Activated T-cell treated with anti-CD3 and anti-CD28 coated beads, Interleukin-2, amount 50 U/mL, for 4 hours (primary cell): ENCODE measurements at regions not wholly inside any gene's neighbourhood (a gene's known extent, or its start where the extent isn't known, plus 50 kb on each side); places are given as distances from the start of the nearest gene placed in this dataset.

Experiments
- ATAC-seq, 2 donors: fragments of 200-7000 bp; cut with Tn5 transposase; one replicate each; pipeline ENCODE4 v1.10.0; 2021
- DNase-seq: peaks from one replicate; pipeline ENCODE4 v3.0.0-alpha.2; 2020
- H3K27me3 Mint-ChIP-seq: one replicate; pipeline ENCODE4 v1.8.0; 2021; ENCODE audit warnings: low read depth, mixed read lengths
- H3K36me3 Mint-ChIP-seq: one replicate; pipeline ENCODE4 v1.8.0; 2022; ENCODE audit warnings: mixed read lengths; ENCODE audit not compliant: insufficient read depth
- H3K4me1 Mint-ChIP-seq: one replicate; pipeline ENCODE4 v1.8.0; 2021; ENCODE audit warnings: low read depth, mixed read lengths
- H3K4me3 Mint-ChIP-seq: one replicate; pipeline ENCODE4 v1.8.0; 2021; ENCODE audit warnings: mild to moderate bottlenecking, moderate library complexity, mixed read lengths
- H3K9me3 Mint-ChIP-seq: one replicate; pipeline ENCODE4 v1.8.0; 2021; ENCODE audit warnings: mixed read lengths

GRCh38 chr13:103200118-103200885 is 134.1 kb upstream of the SLC10A2 start:
- ATAC-seq = no peak
- Mint-ChIP-seq H3K4me3 (no peak overlapping the region), H3K36me3 (no peaks in the 10 kb centered on the region), H3K4me1 (no peaks in the 10 kb centered on the region), H3K9me3 (peaks cover 8% of the 10 kb centered on the region), H3K27me3 (no peaks in the 10 kb centered on the region)
- no peak for DNase-seq

DNA sequence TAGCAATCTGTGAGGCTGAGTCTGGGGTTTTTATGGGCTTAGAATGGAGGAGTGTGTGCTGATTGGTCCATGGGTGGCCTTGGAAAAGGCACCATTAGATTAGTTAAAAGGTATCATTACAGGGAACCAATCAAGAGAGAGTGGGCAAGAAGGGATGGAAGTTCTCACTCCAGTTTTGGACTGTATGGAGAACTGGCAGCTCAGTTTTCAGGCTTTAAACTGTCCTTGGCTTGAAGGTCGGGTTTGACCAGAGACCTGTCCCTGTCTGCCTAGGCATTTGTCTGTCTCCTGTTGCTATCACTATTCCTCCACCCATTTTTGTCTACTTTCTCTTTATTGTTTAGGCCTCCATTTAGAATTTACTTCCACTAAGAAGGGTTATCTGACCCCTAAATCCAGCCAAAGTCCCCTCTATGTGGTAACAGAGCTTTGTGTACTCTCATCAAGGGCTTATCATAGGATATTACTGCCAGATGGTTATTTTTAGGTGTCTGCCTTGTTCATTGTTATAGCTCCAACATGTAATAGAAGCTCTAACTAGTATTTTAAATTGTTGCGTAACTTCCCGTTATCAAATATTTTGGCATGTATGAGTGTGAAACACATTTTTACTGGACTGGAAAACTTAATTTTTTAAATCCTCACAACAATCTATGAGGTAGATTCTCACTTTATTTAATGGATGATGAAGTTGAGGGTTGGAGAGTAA is 133.3 kb upstream of the SLC10A2 start:
- ATAC-seq = no peak
- H3K4me1 Mint-ChIP-seq = no peaks in the 10 kb centered on the region

DNA sequence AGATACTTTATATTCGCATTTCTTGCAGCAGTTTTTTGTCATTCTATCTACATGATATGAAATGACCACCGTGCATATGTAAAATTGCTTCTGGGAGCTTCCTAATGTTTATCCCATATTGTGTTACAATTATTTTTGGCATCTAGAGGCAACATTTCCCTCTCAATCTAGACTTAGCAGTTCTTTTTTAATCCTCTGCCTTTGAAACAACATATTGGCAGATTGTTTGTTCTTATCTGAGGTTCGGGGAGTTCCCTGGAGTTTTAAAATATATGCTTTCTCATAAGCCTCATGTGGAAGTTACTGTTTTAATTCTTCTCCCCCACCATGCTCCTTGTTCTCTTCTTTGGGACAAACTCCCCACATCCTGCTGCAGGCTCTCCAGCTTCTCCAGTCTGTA is 130.1 kb upstream of the SLC10A2 start:
- H3K4me3 Mint-ChIP-seq = no peak overlapping the region
- no peak for ATAC-seq
- DNase-seq = no peak
- peaks cover 8% of the 10 kb centered on the region for H3K9me3 Mint-ChIP-seq
- no peaks in the 10 kb centered on the region for H3K4me1 Mint-ChIP-seq
- no peaks in the 10 kb centered on the region for H3K36me3 Mint-ChIP-seq
- peaks cover 2% of the 10 kb centered on the region for H3K27me3 Mint-ChIP-seq

More for the DNA sequence above, 133.3 kb upstream of the SLC10A2 start:
- H3K36me3 Mint-ChIP-seq = no peaks in the 10 kb centered on the region
- no peak for DNase-seq
- peaks cover 8% of the 10 kb centered on the region for H3K9me3 Mint-ChIP-seq
- H3K27me3 Mint-ChIP-seq = no peaks in the 10 kb centered on the region
- H3K4me3 Mint-ChIP-seq = no peak overlapping the region

DNA sequence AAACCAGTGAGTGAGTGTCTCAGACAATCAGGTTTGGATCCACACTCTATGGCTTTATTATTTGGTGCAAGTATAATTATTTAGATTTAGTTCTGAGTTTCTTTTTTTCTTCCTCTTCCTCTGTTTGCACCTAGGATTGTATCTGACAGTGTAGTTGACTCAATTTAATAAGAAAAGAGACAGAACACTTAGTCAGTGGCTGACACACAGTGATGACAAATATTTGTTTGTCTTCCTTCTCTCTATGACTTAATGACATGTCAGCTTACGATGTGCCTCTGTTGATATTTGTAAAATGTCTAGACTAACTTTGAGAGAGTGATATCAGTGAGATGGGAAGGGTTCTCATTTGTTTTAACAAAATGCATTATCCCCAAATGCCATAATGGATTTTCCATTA is 129.5 kb upstream of the SLC10A2 start:
- no peak overlapping the region for H3K4me3 Mint-ChIP-seq
- peaks cover 2% of the 10 kb centered on the region for H3K27me3 Mint-ChIP-seq
- H3K36me3 Mint-ChIP-seq = no peaks in the 10 kb centered on the region
- peaks cover 8% of the 10 kb centered on the region for H3K9me3 Mint-ChIP-seq
- no peaks in the 10 kb centered on the region for H3K4me1 Mint-ChIP-seq
- no peak for ATAC-seq
- DNase-seq = no peak

DNA sequence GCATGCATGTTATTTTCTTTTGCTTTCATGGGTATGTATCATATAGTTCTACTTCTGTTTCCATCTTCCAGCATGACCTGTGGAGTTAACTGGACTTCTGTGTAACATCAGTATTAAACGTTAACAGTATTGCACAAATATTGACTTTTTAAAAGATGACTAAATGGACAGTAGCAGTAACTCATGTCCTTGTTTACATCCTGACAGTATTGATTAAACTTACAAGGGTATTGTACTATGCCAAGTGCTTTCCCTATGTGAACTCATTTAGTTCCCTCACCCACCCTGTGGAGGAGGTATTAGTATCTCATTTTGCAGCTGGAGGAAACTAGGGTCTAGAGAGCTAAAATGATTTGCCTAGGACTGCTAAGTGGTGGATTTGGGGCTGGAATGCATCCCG is 128.7 kb upstream of the SLC10A2 start:
- Mint-ChIP-seq H3K36me3 (no peaks in the 10 kb centered on the region), H3K4me1 (no peaks in the 10 kb centered on the region), H3K4me3 (no peak overlapping the region), H3K9me3 (peaks cover 8% of the 10 kb centered on the region), H3K27me3 (peaks cover 2% of the 10 kb centered on the region)
- DNase-seq (no peak), ATAC-seq (no peak)

DNA sequence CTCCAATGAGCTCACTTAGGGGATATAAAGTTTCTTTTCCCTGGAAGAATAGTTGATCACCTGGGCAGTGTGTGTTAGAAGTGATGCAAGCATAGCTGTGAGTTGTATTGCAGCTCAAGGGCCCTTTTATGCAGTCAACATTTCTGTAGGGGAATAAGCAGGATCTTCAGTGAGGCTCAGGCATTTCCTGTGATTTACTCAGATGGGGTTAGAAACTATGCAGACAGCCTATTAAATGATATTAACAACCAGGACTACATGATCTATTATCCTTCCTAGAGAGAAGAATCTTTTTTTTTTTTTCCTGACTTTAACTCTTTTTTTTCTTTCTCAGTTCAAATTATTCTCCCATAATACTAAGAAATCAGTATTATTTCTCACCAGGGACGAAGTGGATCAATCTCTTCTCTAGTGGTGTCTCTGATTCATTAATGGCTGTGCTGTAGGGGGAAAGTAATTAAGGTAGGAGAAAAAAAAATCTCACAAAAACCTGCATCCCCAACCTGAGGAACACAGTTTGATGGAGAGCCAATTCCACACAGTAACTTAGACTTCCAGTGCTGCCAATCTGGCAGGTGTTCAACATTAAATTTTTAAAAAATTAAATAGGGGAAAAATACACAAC is 126.4 kb upstream of the SLC10A2 start:
- Mint-ChIP-seq H3K4me1 (no peaks in the 10 kb centered on the region), H3K9me3 (no peaks in the 10 kb centered on the region), H3K27me3 (peaks cover 2% of the 10 kb centered on the region), H3K36me3 (no peaks in the 10 kb centered on the region), H3K4me3 (no peak overlapping the region)
- DNase-seq = no peak
- ATAC-seq = no peak

DNA sequence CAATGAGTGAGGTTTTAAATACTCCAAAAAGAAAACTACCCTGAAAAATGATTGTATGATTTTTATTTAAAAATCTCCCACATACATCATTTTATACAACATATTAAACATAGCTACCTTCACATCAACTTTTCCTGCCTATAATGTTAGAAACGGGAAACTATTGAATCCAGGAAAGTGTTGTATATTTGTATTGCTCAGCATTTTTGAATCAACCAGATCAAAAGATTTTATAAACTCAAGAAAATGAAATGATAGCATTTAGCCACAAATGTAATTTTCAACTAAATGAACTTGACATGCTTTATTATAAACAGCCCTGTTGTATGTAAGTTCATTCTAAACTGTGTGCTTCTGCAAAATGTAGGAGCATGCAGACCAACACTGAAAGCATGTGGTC is 124.6 kb upstream of the SLC10A2 start:
- H3K4me3 Mint-ChIP-seq = no peak overlapping the region
- no peaks in the 10 kb centered on the region for H3K36me3 Mint-ChIP-seq
- ATAC-seq (no peak), DNase-seq (no peak)
- no peaks in the 10 kb centered on the region for H3K4me1 Mint-ChIP-seq
- H3K9me3 Mint-ChIP-seq = no peaks in the 10 kb centered on the region
- peaks cover 2% of the 10 kb centered on the region for H3K27me3 Mint-ChIP-seq

DNA sequence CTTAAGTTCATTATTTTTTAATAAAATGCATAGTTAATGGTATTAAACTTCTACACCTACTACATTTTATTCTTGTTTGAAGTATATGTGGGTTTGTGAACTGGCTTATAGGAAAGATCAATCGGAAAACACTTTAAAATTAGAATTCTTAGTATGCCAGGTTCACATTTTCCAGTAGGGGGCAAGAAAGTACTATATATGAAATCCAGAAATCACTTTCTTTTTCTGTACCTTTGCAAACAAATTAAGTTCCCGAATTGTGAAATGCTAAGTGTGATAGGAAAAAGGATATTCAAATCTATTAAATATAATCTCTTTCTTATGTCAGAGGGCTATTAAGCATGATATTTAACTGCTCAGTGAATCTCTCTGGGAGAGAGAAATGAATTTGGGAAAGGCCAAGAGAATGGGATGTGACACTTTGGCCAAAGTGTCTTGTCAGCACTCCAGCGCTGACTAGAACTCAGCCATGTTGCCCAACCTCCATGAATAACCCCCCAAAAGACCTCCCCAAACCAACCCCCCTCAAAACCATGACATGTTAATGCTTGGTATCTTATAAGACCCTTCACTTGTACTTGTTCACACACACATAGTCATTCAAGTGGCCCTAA is 122.6 kb upstream of the SLC10A2 start:
- Mint-ChIP-seq H3K27me3 (peaks cover 2% of the 10 kb centered on the region), H3K4me3 (no peak overlapping the region), H3K9me3 (no peaks in the 10 kb centered on the region)

DNA sequence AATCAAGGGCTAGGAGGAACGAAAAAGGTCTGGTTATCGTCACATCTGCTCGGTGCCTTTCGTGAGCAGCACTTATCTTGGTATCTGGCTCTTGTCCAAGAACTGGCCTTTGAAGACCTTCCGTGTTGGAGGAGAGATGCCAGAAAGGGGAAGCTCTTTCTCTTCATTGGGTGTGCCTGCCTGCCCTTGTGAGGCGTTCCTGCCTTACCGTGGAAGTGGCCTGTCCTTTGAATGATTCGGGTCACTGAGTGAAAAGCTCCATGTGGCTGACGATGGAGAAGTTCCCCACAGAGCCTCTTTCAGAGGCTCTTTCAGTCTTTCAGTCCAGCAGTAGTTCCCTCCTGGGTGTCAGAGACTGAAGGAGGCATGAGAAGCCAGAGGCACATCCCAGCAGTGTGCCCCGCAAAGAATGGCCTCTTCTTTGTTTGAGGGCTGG is 121.5 kb upstream of the SLC10A2 start:
- H3K4me3 Mint-ChIP-seq = no peak overlapping the region
- H3K4me1 Mint-ChIP-seq = no peaks in the 10 kb centered on the region
- H3K9me3 Mint-ChIP-seq = no peaks in the 10 kb centered on the region
- no peaks in the 10 kb centered on the region for H3K36me3 Mint-ChIP-seq
- no peak for ATAC-seq
- DNase-seq = no peak
- H3K27me3 Mint-ChIP-seq = peaks cover 2% of the 10 kb centered on the region

More for the DNA sequence above, 122.6 kb upstream of the SLC10A2 start:
- no peaks in the 10 kb centered on the region for H3K4me1 Mint-ChIP-seq
- no peaks in the 10 kb centered on the region for H3K36me3 Mint-ChIP-seq
- ATAC-seq (no peak), DNase-seq (no peak)

DNA sequence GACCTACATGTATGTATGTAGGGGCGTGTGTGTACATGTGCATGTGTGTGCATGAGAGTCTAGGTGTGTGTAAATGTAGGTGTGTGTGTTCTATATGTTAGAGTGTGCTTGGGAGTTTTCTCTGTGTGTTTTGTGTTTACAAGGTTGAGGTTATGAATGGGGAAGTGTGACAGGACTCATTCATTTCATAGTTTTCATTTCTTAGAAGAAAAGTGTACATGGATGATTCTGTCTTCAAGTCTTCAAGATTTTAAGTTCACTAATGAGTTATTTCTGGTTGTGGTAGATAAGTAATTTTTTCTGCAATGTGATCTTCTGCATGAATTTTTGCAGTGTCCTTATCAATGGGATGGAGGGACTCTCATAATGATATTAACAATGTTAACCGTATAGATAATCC is 118.2 kb upstream of the SLC10A2 start:
- Mint-ChIP-seq H3K36me3 (no peaks in the 10 kb centered on the region), H3K4me3 (no peak overlapping the region), H3K27me3 (no peaks in the 10 kb centered on the region), H3K9me3 (no peaks in the 10 kb centered on the region), H3K4me1 (no peaks in the 10 kb centered on the region)
- no peak for DNase-seq
- ATAC-seq = no peak

- no peak for ATAC-seq
- Mint-ChIP-seq H3K4me3 (no peak overlapping the region), H3K36me3 (no peaks in the 10 kb centered on the region), H3K9me3 (no peaks in the 10 kb centered on the region), H3K27me3 (no peaks in the 10 kb centered on the region), H3K4me1 (no peaks in the 10 kb centered on the region)
- no peak for DNase-seq
Measured at GRCh38 chr13:103178986-103179943, 113.0 kb upstream of the SLC10A2 start.

DNA sequence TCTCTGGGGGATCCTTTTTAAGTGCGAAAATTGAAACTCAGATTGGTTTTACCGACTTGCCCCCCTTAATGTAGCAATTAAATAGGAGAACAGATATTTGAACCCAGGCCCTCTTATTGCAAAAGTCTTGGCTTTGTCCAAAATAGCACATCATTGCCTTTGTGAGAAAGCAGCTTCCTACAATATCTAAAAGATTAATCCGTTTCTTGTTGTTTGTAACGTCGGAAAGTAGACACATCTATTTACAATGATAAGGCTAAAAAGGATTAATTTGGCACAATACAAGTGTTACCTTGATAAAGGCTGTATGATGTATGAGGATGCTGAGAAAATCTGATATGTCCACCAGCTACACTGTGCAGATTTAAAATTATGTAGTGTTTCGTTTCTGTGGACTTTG is 108.7 kb upstream of the SLC10A2 start:
- Mint-ChIP-seq H3K27me3 (no peaks in the 10 kb centered on the region), H3K4me3 (no peak overlapping the region), H3K4me1 (no peaks in the 10 kb centered on the region), H3K9me3 (no peaks in the 10 kb centered on the region), H3K36me3 (no peaks in the 10 kb centered on the region)
- ATAC-seq = no peak
- DNase-seq = no peak

DNA sequence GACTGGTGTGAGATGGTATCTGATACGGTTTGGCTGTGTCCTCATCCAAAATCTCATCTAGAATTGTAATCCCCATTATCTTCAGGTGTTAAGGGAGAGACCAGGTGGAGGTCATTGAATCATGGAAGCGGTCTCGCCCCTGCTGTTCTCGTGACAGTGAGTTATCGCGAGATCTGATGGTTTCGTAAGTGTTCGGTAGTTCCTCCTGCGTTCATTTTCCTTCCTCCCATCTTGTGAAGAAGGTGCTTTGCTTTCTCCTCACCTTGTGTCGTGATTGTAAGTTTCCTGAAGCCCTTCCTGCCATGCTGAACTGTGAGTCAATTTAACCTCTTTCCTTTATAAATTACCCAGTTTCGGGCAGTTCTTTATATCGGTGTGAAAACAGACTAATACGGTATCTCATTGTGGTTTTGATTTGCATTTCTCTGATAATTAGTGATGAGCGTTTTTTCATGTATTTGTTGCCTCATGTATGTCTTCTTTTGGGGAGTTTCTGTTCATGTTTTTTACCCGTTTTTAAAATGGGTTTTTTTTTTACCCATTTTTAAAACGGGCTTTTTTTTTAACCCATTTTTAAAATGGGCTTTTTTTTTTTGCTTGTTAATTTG is 102.8 kb upstream of the SLC10A2 start:
- no peaks in the 10 kb centered on the region for H3K9me3 Mint-ChIP-seq
- H3K4me1 Mint-ChIP-seq = no peaks in the 10 kb centered on the region
- no peak overlapping the region for H3K4me3 Mint-ChIP-seq

More for the DNA sequence above, 102.8 kb upstream of the SLC10A2 start:
- no peak for DNase-seq
- no peak for ATAC-seq
- H3K36me3 Mint-ChIP-seq = no peaks in the 10 kb centered on the region
- H3K27me3 Mint-ChIP-seq = no peaks in the 10 kb centered on the region
